ENCODE measurements at regions not wholly inside any gene's neighbourhood (a gene's known extent, or its start where the extent isn't known, plus 50 kb on each side); places are given as distances from the start of the nearest gene placed in this dataset.

DNA sequence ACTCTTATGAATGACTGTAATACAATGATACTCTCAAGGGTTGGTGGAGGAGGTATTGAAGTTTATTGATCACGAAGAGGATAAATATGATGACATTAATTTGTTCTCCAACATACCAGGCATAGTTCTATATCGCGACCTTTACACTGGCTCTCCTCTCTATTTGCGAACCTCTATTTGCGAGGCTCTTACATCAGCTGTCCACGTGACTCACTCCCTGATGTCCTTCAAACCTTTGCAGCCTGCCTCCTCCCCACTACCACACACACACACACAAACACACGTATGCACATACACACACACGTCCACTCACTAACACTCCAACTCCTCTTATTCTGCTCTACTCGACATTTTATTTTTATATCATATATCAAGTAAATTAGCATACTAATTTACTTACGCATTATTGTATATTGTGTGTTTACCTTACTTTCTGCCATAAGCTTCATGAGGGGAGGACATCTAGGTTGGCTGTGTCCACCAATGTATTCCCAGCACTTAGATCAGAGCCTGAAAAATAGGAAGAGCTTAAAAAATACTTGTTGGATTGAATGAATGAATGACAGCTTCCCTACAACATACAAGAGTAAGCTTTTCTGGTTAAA lies 53.3 kb upstream of the TNFRSF21 start (continued):
- TF ChIP-seq, protein P1, sequence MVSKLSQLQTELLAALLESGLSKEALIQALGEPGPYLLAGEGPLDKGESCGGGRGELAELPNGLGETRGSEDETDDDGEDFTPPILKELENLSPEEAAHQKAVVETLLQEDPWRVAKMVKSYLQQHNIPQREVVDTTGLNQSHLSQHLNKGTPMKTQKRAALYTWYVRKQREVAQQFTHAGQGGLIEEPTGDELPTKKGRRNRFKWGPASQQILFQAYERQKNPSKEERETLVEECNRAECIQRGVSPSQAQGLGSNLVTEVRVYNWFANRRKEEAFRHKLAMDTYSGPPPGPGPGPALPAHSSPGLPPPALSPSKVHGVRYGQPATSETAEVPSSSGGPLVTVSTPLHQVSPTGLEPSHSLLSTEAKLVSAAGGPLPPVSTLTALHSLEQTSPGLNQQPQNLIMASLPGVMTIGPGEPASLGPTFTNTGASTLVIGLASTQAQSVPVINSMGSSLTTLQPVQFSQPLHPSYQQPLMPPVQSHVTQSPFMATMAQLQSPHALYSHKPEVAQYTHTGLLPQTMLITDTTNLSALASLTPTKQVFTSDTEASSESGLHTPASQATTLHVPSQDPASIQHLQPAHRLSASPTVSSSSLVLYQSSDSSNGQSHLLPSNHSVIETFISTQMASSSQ (IDR thresholded peaks at IDR 0.05; ENCODE audit: low read depth): no peak
- TF ChIP-seq, protein P1 (CRISPR knock-in tag; IDR thresholded peaks at IDR 0.05; ENCODE audit: borderline replicate concordance): no peak
- peak; percentile 83 for TF ChIP-seq CEBPB (IDR thresholded peaks at IDR 0.05; ENCODE audit: borderline replicate concordance, low read depth, low read length)
- no peak for TF ChIP-seq TOPORS (CRISPR knock-in tag; IDR thresholded peaks at IDR 0.05)
- no peak for TF ChIP-seq ZC3H13 (CRISPR knock-in tag; IDR thresholded peaks at IDR 0.05)
- TF ChIP-seq HDAC1 (CRISPR knock-in tag; IDR thresholded peaks at IDR 0.05): peak; percentile 54
- no peak for TF ChIP-seq CC2D1A (CRISPR knock-in tag; IDR thresholded peaks at IDR 0.05)
- TF ChIP-seq GZF1 (CRISPR knock-in tag; IDR thresholded peaks at IDR 0.05): no peak
- TF ChIP-seq PCBP2 (optimal IDR thresholded peaks at IDR 0.05; ENCODE audit: low read depth, low read length, poor library complexity, severe bottlenecking): no peak
- no peak for TF ChIP-seq ZNF180 (CRISPR knock-in tag; IDR thresholded peaks at IDR 0.05; ENCODE audit: borderline replicate concordance, low read depth)
- no peak for TF ChIP-seq SNAPC2 (CRISPR knock-in tag; IDR thresholded peaks at IDR 0.05)
- no peak for TF ChIP-seq KDM1A (CRISPR knock-in tag; IDR thresholded peaks at IDR 0.05)
- TF ChIP-seq MTF1 (CRISPR knock-in tag; IDR thresholded peaks at IDR 0.05): no peak
- TF ChIP-seq, protein P2, sequence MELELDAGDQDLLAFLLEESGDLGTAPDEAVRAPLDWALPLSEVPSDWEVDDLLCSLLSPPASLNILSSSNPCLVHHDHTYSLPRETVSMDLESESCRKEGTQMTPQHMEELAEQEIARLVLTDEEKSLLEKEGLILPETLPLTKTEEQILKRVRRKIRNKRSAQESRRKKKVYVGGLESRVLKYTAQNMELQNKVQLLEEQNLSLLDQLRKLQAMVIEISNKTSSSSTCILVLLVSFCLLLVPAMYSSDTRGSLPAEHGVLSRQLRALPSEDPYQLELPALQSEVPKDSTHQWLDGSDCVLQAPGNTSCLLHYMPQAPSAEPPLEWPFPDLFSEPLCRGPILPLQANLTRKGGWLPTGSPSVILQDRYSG (CRISPR knock-in tag; IDR thresholded peaks at IDR 0.05): no peak
- TF ChIP-seq, protein P3, sequence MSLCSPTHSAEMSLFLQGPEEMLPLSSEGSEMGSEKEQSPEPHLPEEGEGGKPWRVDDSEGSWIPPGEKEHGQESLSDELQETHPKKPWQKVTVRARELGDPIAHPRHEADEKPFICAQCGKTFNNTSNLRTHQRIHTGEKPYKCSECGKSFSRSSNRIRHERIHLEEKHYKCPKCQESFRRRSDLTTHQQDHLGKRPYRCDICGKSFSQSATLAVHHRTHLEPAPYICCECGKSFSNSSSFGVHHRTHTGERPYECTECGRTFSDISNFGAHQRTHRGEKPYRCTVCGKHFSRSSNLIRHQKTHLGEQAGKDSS (CRISPR knock-in tag; IDR thresholded peaks at IDR 0.05; ENCODE audit: borderline replicate concordance, low read depth): no peak
- TF ChIP-seq RELA (CRISPR knock-in tag; IDR thresholded peaks at IDR 0.05): no peak
- TF ChIP-seq SMAD3 (CRISPR knock-in tag; IDR thresholded peaks at IDR 0.05): peak; percentile 79; the same call in 1 of the 2 replicates
- TF ChIP-seq GABPA (IDR thresholded peaks at IDR 0.05; ENCODE audit: low read depth, low read length): no peak
- TF ChIP-seq GABPA (CRISPR knock-in tag; IDR thresholded peaks at IDR 0.05; ENCODE audit: low read depth): no peak
- TF ChIP-seq JUNB (CRISPR knock-in tag; IDR thresholded peaks at IDR 0.05; ENCODE audit: borderline replicate concordance): peak; percentile 70; the same call in 1 of the 2 replicates
- TF ChIP-seq ZNF24 (IDR thresholded peaks at IDR 0.05): no peak
- TF ChIP-seq, protein P4, sequence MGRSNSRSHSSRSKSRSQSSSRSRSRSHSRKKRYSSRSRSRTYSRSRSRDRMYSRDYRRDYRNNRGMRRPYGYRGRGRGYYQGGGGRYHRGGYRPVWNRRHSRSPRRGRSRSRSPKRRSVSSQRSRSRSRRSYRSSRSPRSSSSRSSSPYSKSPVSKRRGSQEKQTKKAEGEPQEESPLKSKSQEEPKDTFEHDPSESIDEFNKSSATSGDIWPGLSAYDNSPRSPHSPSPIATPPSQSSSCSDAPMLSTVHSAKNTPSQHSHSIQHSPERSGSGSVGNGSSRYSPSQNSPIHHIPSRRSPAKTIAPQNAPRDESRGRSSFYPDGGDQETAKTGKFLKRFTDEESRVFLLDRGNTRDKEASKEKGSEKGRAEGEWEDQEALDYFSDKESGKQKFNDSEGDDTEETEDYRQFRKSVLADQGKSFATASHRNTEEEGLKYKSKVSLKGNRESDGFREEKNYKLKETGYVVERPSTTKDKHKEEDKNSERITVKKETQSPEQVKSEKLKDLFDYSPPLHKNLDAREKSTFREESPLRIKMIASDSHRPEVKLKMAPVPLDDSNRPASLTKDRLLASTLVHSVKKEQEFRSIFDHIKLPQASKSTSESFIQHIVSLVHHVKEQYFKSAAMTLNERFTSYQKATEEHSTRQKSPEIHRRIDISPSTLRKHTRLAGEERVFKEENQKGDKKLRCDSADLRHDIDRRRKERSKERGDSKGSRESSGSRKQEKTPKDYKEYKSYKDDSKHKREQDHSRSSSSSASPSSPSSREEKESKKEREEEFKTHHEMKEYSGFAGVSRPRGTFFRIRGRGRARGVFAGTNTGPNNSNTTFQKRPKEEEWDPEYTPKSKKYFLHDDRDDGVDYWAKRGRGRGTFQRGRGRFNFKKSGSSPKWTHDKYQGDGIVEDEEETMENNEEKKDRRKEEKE (IDR thresholded peaks at IDR 0.05): no peak
- no peak for TF ChIP-seq SIN3A (IDR thresholded peaks at IDR 0.05; ENCODE audit: borderline replicate concordance, low read depth, low read length)

Data from HepG2 (cell line).